Motor neuron (in vitro differentiated cells): ENCODE measurements at regions not wholly inside any gene's neighbourhood (a gene's known extent, or its start where the extent isn't known, plus 50 kb on each side); places are given as distances from the start of the nearest gene placed in this dataset.

Experiments
- ATAC-seq, 8 experiments: fragments of 200-7000 bp; cut with Tn5 transposase; replicated peaks in 6 of 8; 2 replicates each; pipeline ENCODE4 v1.8.0; 2021; ENCODE audit warnings: mild to moderate bottlenecking in 8 of 8, moderate library complexity in 8 of 8
- H3K27ac ChIP-seq, 2 donors: fragments of 250-450 bp; sonication (Bioruptor Pico); 2 replicates each; pipeline ENCODE4 v1.9.0; 2021; ENCODE audit warnings: antibody characterized with exemption in 2 of 2, mild to moderate bottlenecking in 2 of 2, moderate library complexity in 1 of 2
- H3K4me1 ChIP-seq, 2 donors: fragments of 250-450 bp; sonication (Bioruptor Pico); replicated peaks in 1 of 2; 2 replicates each; pipeline ENCODE4 v1.6.1; 2021; ENCODE audit warnings: antibody characterized with exemption in 2 of 2, mild to moderate bottlenecking in 2 of 2, moderate library complexity in 1 of 2
- H3K4me3 ChIP-seq, 5 donors: fragments of 250-450 bp; sonication (Bioruptor Pico); 2 replicates each; pipeline ENCODE4 v1.9.0; 2021; ENCODE audit warnings: antibody characterized with exemption in 5 of 5, mild to moderate bottlenecking in 5 of 5, moderate library complexity in 4 of 5
- WGBS, 10 experiments: fragments of 450-650 bp; shearing (Covaris generic); methylation state at CpG; one replicate each; pipeline ENCODE4 v1.0.0; 2022; 5-methylcytosine and 5-hydroxymethylcytosine counted together
- in situ Hi-C, 9 experiments: fragments of 400-800 bp; cut with MboI; loops; one replicate each; pipeline ENCODE4 v1.15.0; 2021; ENCODE audit warnings: low sequenced_read_pairs in 9 of 9, low pct_unique_long_range_greater_than_20kb in 2 of 9; ENCODE audit not compliant: unreplicated experiment in 9 of 9

DNA sequence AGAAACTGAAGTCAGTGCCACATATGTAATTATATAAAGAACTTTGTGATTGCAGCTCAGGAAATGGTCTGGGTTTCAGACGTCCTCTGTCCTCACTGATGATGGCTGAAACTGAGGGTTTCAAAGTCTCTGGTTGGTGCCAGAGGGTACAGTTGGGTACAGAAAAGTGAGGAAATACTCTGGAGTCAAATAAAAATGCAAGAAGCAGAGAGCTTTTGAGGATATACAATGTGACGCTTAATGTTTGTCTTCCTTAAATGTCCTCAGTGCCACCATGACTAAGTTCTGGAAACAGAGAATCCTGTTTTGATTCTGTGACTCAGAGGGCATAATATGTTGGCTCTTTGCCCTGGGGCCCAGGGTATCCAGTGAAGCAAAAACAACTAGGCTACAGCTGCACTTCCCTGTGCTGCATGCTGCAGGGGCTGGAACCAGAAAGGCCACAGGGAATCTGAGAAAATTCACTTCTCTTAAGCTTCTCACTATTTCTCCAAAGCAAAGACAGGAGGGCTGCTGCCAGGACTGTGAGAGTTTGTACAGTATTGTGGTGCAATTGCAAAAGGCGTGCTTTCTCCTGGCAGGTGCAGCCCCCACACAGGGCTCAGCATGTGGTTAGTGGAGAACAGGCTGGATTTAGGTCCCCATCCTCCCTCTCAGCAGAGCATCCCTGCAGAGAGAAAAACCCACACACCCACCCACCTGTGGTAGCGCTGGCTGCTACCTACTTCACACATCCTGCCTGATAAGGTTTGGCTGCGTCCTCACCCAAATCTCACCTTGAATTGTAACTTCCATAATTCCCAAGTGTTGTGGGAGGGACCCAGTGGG, 169.5 kb upstream of the SVIL start:
- peak in 5 of 8 experiments; percentile 11 to 82 (median 42) for ATAC-seq

DNA sequence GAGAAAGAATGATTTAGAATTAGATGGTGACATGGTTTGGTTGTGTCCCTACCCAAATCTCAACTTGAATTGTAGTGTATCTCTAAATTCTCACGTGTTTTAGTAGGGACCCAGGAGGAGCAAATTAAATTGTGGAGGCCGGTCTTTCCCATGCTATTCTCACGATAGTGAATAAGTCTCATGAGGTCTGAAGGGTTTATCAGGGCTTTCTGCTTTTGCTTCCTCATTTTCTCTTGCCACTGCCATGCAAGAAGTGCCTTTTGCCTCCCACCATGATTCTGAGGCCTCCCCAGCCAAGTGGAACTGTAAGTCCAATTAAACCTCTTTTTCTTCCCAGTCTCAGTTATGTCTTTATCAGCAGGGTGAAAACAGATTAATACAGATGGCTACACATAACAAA, 167.4 kb upstream of the SVIL start:
- WGBS, 10 experiments = 63 to 100% (median 79%) methylated on average over 1 to 3 of the region's 3 CpGs; no CpG with 5 or more reads in 1 of the 10 experiments
- in situ Hi-C loops = no loop called here
- Histone ChIP-seq H3K4me3 (no peak overlapping the region), H3K4me1 (no peaks in the 10 kb centered on the region), H3K27ac (no peak overlapping the region)
- ATAC-seq = no peak

More for the DNA sequence above, 169.5 kb upstream of the SVIL start:
- Histone ChIP-seq H3K4me3 (no peak overlapping the region), H3K4me1 (no peaks in the 10 kb centered on the region), H3K27ac (no peak overlapping the region)
- 0 to 88% (median 69%) methylated on average over 1 to 4 of the region's 5 CpGs; no CpG with 5 or more reads in 1 of the 10 experiments for WGBS, 10 experiments
- in situ Hi-C loops = no loop called here

DNA sequence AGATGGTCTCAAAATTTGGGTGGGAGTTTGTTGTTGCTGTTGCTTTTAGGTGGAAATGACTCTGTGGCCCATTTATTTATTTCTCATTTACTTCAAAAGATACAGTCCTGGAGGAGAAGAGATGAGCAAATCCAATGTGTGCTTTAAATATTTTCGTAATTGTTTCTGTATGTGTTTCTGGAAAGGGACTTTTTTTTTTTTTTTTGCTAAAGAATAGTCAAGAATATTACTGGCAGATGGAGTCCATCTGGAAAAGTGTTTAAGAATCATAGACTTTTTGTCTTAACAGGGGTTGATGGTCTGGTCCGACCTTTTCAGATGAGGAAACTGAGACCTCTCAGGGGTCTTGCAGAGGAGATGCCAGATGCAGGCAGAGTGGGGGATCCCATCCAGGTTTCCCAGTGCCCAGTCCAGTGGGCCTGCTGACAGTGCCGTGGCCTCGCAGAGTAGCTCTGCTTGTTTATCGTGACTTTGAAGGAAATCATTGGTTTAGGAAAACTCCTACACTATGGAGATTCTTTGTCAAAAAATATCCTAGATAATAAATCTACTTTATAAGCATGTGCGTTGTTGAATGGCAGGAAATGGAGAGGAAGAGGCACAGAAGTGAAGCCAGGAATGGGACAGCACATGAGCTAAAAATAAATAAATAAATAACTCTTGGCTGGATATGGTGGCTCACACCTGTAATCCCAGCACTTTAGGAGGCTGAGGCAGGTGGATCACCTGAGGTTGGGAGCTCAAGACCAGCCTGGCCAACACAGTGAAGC, 164.3 kb upstream of the SVIL start:
- ATAC-seq = no peak
- WGBS, 10 experiments = 40 to 100% (median 89%) methylated on average over 1 to 6 of the region's 6 CpGs
- in situ Hi-C loops = no loop called here
- H3K4me1 ChIP-seq = no peaks in the 10 kb centered on the region
- H3K27ac ChIP-seq = no peak overlapping the region
- no peak overlapping the region for H3K4me3 ChIP-seq

DNA sequence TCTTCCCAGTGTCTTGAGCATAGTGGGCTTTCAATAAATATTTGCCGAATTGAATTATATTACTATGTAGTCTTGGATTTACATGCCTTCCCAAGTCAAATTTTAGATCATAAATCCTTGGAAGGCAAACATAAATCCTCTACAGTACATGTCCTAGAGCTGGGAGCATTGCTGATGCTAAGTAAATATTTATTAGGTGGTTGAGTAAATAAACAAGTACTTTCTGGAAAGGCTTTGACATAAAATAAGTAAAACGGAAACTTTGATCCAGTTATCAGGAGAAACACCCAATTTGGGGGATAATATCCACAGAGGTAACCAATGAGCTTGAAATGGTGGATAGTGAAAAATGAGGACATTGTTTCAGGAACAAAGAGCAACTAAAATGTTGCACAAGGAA, 162.8 kb upstream of the SVIL start:
- 63 to 100% (median 90%) methylated on average over 1 to 2 of the region's 2 CpGs; no CpG with 5 or more reads in 2 of the 10 experiments for WGBS, 10 experiments
- H3K4me1 ChIP-seq = no peaks in the 10 kb centered on the region
- H3K4me3 ChIP-seq = no peak overlapping the region
- no peak overlapping the region for H3K27ac ChIP-seq
- ATAC-seq = no peak
- in situ Hi-C loops = no loop called here

DNA sequence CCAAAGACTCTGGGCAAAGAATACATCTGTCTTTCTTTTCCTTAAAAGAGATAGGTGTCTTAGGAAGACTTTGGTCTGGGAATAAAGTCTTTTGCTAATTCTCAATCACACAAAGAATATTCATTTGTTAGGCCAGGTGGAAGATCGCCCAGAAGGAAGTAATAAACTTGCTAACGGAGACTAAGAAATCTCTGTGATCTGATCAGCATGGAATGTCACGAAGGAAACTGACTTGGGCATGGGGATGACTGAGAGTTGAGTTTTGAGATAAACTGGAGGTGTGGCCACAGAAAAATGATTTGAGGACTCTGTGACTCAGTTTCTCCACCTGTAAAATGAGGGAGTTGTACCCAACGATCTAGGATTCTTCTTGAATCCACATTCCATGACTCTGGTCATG, 161.1 kb upstream of the SVIL start:
- Histone ChIP-seq H3K4me3 (no peak overlapping the region), H3K27ac (no peak overlapping the region), H3K4me1 (no peaks in the 10 kb centered on the region)
- in situ Hi-C loops = no loop called here
- WGBS, 10 experiments = 8 to 100% (median 66%) methylated on average over 1 to 4 of the region's 4 CpGs
- peak in 2 of 8 experiments; percentile 28 to 73 for ATAC-seq

DNA sequence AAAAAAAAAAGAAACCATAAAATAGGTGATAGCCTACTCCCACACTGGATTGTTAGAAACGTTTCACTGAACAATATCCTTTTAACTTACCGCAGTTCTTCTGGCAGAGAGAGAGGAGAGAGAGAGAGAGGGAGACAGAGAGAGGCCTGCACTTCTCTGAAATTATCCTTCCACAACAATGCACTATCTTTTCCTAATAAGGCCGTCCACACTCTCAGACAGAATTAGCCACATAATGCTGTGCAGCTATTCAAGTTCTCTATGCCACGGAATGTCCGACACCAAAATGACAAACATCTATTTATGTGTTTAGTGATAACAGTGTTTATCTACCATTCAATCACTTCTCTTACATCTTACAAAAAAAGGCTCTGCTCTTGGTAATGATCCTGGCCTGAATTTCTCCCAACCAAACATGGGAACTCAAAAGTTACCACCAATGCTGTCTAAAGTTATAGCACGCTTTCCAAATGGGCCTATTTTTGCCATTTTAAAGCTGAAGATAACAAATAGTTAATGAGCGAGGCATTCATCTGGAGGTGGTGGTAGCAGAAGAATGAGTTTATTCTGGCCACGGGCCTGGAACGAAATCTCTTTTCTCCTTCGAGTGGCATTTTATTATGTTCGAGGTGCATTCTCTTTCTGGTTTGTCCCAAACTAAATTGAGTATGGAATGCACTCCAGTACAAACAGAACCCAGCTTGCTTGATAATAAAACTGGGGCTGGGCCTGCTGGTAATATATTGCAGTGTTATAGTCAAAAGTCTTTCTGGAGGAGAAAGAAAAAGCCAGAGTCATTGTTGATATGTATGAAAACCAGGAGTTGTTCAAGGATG, 160.2 kb upstream of the SVIL start:
- Histone ChIP-seq H3K4me3 (no peak overlapping the region), H3K4me1 (no peaks in the 10 kb centered on the region), H3K27ac (no peak overlapping the region)
- 45 to 94% (median 85%) methylated on average over 2 to 10 of the region's 11 CpGs for WGBS, 10 experiments
- in situ Hi-C loops = no loop called here
- no peak for ATAC-seq

DNA sequence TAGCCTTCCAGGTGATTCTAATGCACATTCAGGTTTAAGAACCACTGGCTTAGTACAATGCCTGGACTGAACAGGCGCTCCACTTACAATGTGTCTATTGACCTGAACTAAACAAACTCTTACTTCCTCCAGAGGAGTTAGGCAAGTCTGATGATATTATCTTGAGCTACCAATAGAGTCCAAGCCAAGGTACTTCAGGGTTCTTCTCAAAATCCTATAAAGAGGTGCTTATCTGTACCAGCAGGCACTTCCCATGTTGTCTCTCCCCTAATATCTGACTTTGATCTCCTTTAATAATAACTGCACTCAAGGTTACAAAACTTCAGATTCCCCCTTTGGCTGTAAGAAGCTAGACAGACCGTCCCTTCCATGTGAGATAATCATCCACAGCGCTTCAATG, 157.0 kb upstream of the SVIL start:
- no peak for ATAC-seq
- Histone ChIP-seq H3K4me1 (no peaks in the 10 kb centered on the region), H3K27ac (no peak overlapping the region), H3K4me3 (no peak overlapping the region)
- in situ Hi-C loops = no loop called here
- WGBS, 10 experiments = 17 to 100% (median 90%) methylated on average over 1 to 3 of the region's 3 CpGs; no CpG with 5 or more reads in 4 of the 10 experiments

DNA sequence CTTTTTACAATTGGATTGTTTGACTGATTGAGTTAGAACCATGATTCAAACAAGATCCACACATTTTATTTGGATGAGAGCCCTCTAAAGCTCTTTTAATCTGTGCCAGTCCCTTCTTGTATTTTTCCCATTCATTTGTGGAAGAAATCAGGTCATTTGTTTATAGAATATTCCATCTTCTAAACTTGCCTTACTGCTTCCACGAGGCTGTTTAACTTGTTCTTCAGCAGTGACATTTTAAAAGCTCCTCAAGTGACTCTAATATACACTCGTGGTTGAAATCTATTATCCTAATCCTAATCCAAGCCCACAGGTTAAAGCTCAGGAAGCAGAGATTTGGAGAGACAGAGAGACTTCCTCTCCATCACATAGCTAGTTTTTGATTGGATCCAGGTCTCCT, 155.4 kb upstream of the SVIL start:
- WGBS, 10 experiments = 6 to 89% (median 60%) methylated on average over 1 to 2 of the region's 2 CpGs; no CpG with 5 or more reads in 1 of the 10 experiments
- no peak for ATAC-seq
- H3K4me3 ChIP-seq = no peak overlapping the region
- no peak overlapping the region for H3K27ac ChIP-seq
- H3K4me1 ChIP-seq = no peaks in the 10 kb centered on the region
- in situ Hi-C loops = no loop called here

DNA sequence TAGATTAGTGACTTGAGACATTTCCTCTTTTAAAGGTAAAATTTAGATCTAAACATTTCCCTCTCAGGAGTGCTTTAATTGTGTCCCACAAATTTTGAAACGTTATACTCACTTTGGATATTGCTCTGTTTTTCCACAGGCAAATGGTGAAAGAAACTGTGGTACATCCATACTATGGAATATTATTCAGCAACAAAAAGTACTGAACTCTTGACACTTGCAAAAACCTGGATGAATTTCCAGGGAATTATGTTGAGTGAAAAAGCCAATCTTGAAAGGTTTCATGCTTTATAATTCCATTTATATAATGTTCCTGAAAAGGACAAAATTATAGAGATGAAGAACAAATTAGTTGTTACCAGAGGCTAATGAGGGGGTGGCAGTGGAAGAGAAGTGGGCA, 153.3 kb upstream of the SVIL start:
- 0 to 100% (median 66%) methylated on average over 1 of the region's 1 CpG; no CpG with 5 or more reads in 2 of the 10 experiments for WGBS, 10 experiments
- H3K4me3 ChIP-seq = no peak overlapping the region
- in situ Hi-C loops = no loop called here
- H3K27ac ChIP-seq = no peak overlapping the region
- ATAC-seq = no peak
- no peaks in the 10 kb centered on the region for H3K4me1 ChIP-seq

DNA sequence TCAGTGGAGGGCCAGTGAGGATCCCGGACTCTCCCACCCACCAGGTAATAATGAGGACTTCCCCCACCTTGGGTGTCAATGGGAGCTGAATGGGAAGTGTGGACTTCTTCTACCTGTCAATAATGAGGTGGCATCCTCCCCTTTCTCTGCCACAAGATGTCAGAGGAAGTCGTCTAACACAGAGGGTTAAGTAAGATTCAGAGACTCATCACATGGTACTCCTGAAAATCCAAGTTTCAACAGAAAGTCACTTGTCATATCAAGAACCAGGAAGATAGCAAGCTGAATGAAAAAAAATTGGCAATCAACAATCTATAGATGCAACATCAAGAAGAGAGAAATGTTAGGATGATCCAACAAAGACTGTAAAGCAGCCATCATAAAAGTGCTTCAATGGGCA, 150.9 kb upstream of the SVIL start:
- WGBS, 10 experiments = 0 to 100% (median 61%) methylated on average over 1 to 2 of the region's 2 CpGs; no CpG with 5 or more reads in 3 of the 10 experiments
- H3K4me3 ChIP-seq = no peak overlapping the region
- H3K27ac ChIP-seq = no peak overlapping the region
- ATAC-seq = no peak
- no peaks in the 10 kb centered on the region for H3K4me1 ChIP-seq
- in situ Hi-C loops = no loop called here

DNA sequence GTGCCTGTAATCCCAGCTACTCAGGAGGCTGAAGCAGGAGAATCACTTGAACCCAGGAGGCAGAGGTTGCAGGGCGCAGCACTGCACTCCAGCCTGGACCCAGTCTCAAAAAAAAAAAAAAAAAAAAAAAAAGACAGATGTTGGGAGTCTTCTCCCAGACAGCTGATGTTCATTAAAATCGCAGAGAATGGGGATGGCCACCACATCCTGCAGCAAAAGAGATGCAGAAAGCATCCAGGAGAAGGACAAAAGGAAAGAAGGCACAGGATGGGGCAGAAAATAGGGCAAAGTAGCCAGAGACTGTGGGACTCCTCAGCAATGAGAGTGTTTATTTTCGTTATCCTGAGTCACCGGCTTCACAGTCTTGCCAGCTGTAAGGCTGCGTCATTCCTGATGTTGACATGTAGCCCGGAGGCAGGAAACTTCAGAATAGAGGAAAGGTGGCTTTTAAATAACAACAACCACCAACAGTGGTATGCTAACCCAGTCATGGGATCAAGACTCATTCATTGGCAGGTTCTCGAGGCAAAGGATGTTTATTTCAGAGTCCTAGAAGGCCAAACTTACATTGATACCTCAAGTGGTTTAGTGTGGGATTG, 149.5 kb upstream of the SVIL start:
- Histone ChIP-seq H3K4me1 (peaks cover 0 to 5% of the 10 kb centered on the region in 2 donors), H3K4me3 (no peak overlapping the region), H3K27ac (no peak overlapping the region)
- ATAC-seq = peak in 5 of 8 experiments; percentile 44 to 99 (median 91)
- WGBS, 10 experiments = 0 to 100% (median 39%) methylated on average over 1 to 6 of the region's 7 CpGs; no CpG with 5 or more reads in 1 of the 10 experiments
- in situ Hi-C loops = no loop called here

DNA sequence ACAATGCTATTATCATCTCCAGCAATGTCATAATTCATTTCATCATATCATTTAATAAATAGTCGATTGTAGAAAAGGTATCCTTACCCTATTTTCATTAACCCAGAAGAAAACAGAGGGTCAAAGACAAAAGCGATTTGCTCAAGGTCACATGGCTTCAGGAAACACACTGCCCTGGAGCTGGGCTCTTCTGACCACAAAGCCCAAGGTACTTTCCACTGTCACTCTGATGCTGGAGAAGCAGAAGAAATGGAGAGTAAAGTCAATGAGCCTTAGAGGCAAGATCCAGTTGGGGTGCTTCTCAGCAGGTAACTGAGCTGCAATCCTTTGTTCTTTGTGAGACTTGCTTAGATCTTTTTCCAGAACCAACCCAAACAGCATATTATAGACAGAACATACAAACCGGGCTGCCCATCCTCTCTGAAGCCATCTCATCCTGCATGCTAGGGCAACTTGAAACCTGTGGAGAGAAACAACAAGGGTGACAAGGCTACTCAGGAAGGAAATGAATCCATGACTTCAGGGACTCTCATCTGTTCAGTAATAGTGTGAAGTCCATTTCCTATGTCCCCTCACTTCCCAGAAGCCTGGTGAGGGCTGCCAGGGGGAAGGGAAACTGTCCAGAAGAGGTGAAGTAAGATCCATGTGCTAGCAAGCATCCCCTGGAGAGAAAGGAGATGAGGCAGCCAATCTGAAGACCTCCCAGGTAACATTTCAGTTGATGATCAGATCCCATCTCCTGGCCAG, 148.6 kb upstream of the SVIL start:
- no peak overlapping the region for H3K27ac ChIP-seq

More for the DNA sequence above, 148.6 kb upstream of the SVIL start:
- H3K4me1 ChIP-seq = peaks cover 0 to 5% of the 10 kb centered on the region in 2 donors
- H3K4me3 ChIP-seq = no peak overlapping the region
- ATAC-seq = no peak
- 50 to 100% (median 80%) methylated on average over 1 to 3 of the region's 3 CpGs for WGBS, 10 experiments
- in situ Hi-C loops = no loop called here
